ENCODE measurements at regions not wholly inside any gene's neighbourhood (a gene's known extent, or its start where the extent isn't known, plus 50 kb on each side); places are given as distances from the start of the nearest gene placed in this dataset.

- no peaks in the 10 kb centered on the region for H3K36me3 ChIP-seq (ENCODE audit: control insufficient read depth in 2 of 4, insufficient read depth in 4 of 4, low read length in 3 of 4)
- no peak overlapping the region for H2AK5ac ChIP-seq (ENCODE audit: low read depth, low read length)
- no peak overlapping the region for H2AFZ ChIP-seq (ENCODE audit: low read length)
- H3K79me2 ChIP-seq (ENCODE audit: control insufficient read depth in 1 of 2, insufficient read depth in 2 of 2, low read length in 2 of 2): no peaks in the 10 kb centered on the region
- no peak overlapping the region for H2BK20ac ChIP-seq (ENCODE audit: low read length)
- no peaks in the 10 kb centered on the region for H3K4me1 ChIP-seq (replicated peaks in 1 of 4; ENCODE audit: control insufficient read depth in 3 of 4, insufficient read depth in 4 of 4, low read length in 3 of 4)
- no peak overlapping the region for H3K4me3 ChIP-seq (ENCODE audit: extremely low read depth in 1 of 4, insufficient read depth in 2 of 4, low read depth in 3 of 4, low read length in 4 of 4)
- no peak overlapping the region for H3K27ac ChIP-seq (ENCODE audit: low read depth, low read length)
- H3K79me1 ChIP-seq (ENCODE audit: low read depth, low read length): no peaks in the 10 kb centered on the region
- H3K4ac ChIP-seq (replicated peaks; ENCODE audit: insufficient read length, low read depth, low read length): no peak overlapping the region
- no peak overlapping the region for H4K8ac ChIP-seq (ENCODE audit: extremely low read depth, insufficient read depth, low read length)
- 88% methylated on average over 2 of the region's 2 CpGs; no CpG with 5 or more reads in 1 of the 2 experiments for WGBS, 2 experiments (ENCODE audit: extremely low coverage in 1 of 2, insufficient coverage in 1 of 2, insufficient read length in 1 of 2, insufficient replicate concordance in 2 of 2, low coverage in 1 of 2, low lambda C conversion rate in 2 of 2, missing lambda C conversion rate in 1 of 2)
- H4K91ac ChIP-seq (replicated peaks; ENCODE audit: insufficient read length, low read length): no peak overlapping the region
- no peak overlapping the region for H2BK5ac ChIP-seq (ENCODE audit: low read depth, low read length)
- H2BK15ac ChIP-seq (ENCODE audit: low read length): no peak overlapping the region
- no peaks in the 10 kb centered on the region for H4K20me1 ChIP-seq (replicated peaks in 1 of 2; ENCODE audit: control insufficient read depth in 1 of 2, insufficient read depth in 2 of 2, low read length in 2 of 2)
- ChIA-PET CTCF (ENCODE audit: partially characterized antibody) (no interaction called here), POLR2A (ENCODE audit: partially characterized antibody) (no interaction called here)
- no peak overlapping the region for H3K14ac ChIP-seq (ENCODE audit: insufficient read length)
- no peak overlapping the region for H3K4me2 ChIP-seq (ENCODE audit: insufficient read depth in 1 of 2, low read depth in 2 of 2, low read length in 2 of 2)
- no peaks in the 10 kb centered on the region for H3K9me3 ChIP-seq (ENCODE audit: insufficient read depth in 2 of 2, low read depth in 1 of 2, low read length in 1 of 2)
- no peak overlapping the region for H3K23ac ChIP-seq (ENCODE audit: insufficient read length)
- no peak overlapping the region for H2BK12ac ChIP-seq (ENCODE audit: low read depth, low read length)
- no peaks in the 10 kb centered on the region; the same call in 1 of the 2 replicates for H3K23me2 ChIP-seq (ENCODE audit: low read depth, low read length)
- DNase-seq (ENCODE audit: low read depth in 1 of 2, low spot score in 2 of 2) (no peak), FAIRE-seq (no peak)
- H3K56ac ChIP-seq (replicated peaks; ENCODE audit: insufficient read length, low read depth, low read length): no peak overlapping the region
- H4K5ac ChIP-seq (ENCODE audit: insufficient read length, low read depth, low read length): no peak overlapping the region
- no peak overlapping the region for H3K9ac ChIP-seq (replicated peaks in 1 of 4; ENCODE audit: extremely low read depth in 1 of 4, low read depth in 3 of 4, low read length in 3 of 4)
- H3K18ac ChIP-seq (ENCODE audit: extremely low read depth, low read length): no peak overlapping the region
- H3K27me3 ChIP-seq (replicated peaks in 1 of 4; ENCODE audit: control insufficient read depth in 3 of 4, extremely low read depth in 1 of 4, insufficient read depth in 3 of 4, low read length in 3 of 4): no peaks in the 10 kb centered on the region
- H2BK120ac ChIP-seq (replicated peaks; ENCODE audit: low read depth, low read length): no peak overlapping the region
- TF ChIP-seq CHD1 (IDR thresholded peaks at IDR 0.05; ENCODE audit: low read depth, low read length): no peak
- no peak for TF ChIP-seq KDM4A (IDR thresholded peaks at IDR 0.05; ENCODE audit: low read depth, low read length, severe bottlenecking)
- TF ChIP-seq CHD2 (IDR thresholded peaks at IDR 0.05; ENCODE audit: low read length): no peak
- TF ChIP-seq MAFK (IDR thresholded peaks at IDR 0.05; ENCODE audit: low read depth, low read length): no peak
- TF ChIP-seq SP1 (IDR thresholded peaks at IDR 0.05; ENCODE audit: low read depth, low read length): no peak
- TF ChIP-seq TEAD4 (IDR thresholded peaks at IDR 0.05; ENCODE audit: low read depth, low read length): no peak
- TF ChIP-seq CBX8 (IDR thresholded peaks at IDR 0.05; ENCODE audit: borderline replicate concordance, low read depth, low read length): no peak
- no peak for TF ChIP-seq CTBP2 (IDR thresholded peaks at IDR 0.05; ENCODE audit: borderline replicate concordance, insufficient read depth, insufficient read length, low read length)
Observed at GRCh38 chr14:53517270-53517960, 364.3 kb upstream of the DDHD1 start.

Measured in H1 (cell line).